Gastroesophageal sphincter (tissue), 4 donors: ENCODE measurements at regions not wholly inside any gene's neighbourhood (a gene's known extent, or its start where the extent isn't known, plus 50 kb on each side); places are given as distances from the start of the nearest gene placed in this dataset.
A peak's percentile ranks its signal among the peaks of the same experiment; 100 is the strongest.

ENCODE experiments used
- ATAC-seq: fragments of 150-250 bp; one replicate; pipeline ENCODE4 v1.9.1; 2016; ENCODE audit warnings: mild to moderate bottlenecking, moderate library complexity
- H3K27ac ChIP-seq, 4 donors: fragments of 200-600 bp; sonication (generic) in 3 of 4; 1 replicate in 3 of 4; 2 replicates in 1 of 4; pipeline ENCODE4 v1.5.1; 2016 to 2019
- H3K27me3 ChIP-seq: fragments of 200-600 bp; sonication (generic); one replicate; pipeline ENCODE4 v1.5.1; 2019
- H3K36me3 ChIP-seq, 2 donors: fragments of 200-600 bp; sonication (generic); one replicate each; pipeline ENCODE4 v1.5.1; 2019; ENCODE audit warnings: control low read depth in 1 of 2
- H3K4me1 ChIP-seq, 3 donors: fragments of 200-600 bp; sonication (generic); 1 replicate in 2 of 3; 2 replicates in 1 of 3; pipeline ENCODE4 v1.5.1; 2016 to 2019; ENCODE audit warnings: control low read depth in 2 of 3
- H3K4me3 ChIP-seq, 2 donors: fragments of 200-600 bp; sonication (generic); one replicate each; pipeline ENCODE4 v1.5.1; 2019; ENCODE audit warnings: mild to moderate bottlenecking in 1 of 2, moderate library complexity in 1 of 2
- H3K9me3 ChIP-seq, 3 donors: fragments of 200-600 bp; sonication (generic); one replicate each; pipeline ENCODE4 v1.5.1; 2017 to 2019; ENCODE audit warnings: control low read depth in 2 of 3
- CTCF ChIP-seq, 4 experiments: fragments of 200-600 bp in 2 of 4; fragments of 450-650 bp in 2 of 4; sonication (generic) in 1 of 4; IDR thresholded peaks; one replicate each; pipeline ENCODE4 v1.5.1; 2017 to 2019; ENCODE audit warnings: antibody characterized with exemption in 4 of 4, mild to moderate bottlenecking in 2 of 4, moderate library complexity in 2 of 4
- EP300 ChIP-seq: sonication (generic); formaldehyde crosslinking; IDR thresholded peaks from one replicate; pipeline ENCODE4 v1.6.1; 2017; ENCODE audit warnings: antibody characterized with exemption, mild to moderate bottlenecking
- POLR2A ChIP-seq, 2 donors: fragments of 450-650 bp; IDR thresholded peaks; one replicate each; pipeline ENCODE4 v1.6.1; 2017; ENCODE audit warnings: antibody characterized with exemption in 2 of 2, mild to moderate bottlenecking in 2 of 2, moderate library complexity in 1 of 2
- POLR2AphosphoS5 ChIP-seq: sonication (generic); formaldehyde crosslinking; IDR thresholded peaks from one replicate; pipeline ENCODE4 v1.6.1; 2017; ENCODE audit warnings: antibody characterized with exemption
- WGBS, 2 donors: methylation state at CpG; one replicate each; pipeline ENCODE4 v1.1.5; 2018; ENCODE audit warnings: low coverage in 1 of 2; 5-methylcytosine and 5-hydroxymethylcytosine counted together

- H3K27me3 ChIP-seq: no peaks in the 10 kb centered on the region
- peak overlapping the region in 3 of 4 donors; percentile 29 to 58 (median 36) for H3K27ac ChIP-seq
- H3K9me3 ChIP-seq: no peaks in the 10 kb centered on the region
- no peak for TF ChIP-seq POLR2A (IDR thresholded peaks at IDR 0.05)
- no peak for TF ChIP-seq CTCF (IDR thresholded peaks at IDR 0.05)
- TF ChIP-seq POLR2AphosphoS5: no peak
- TF ChIP-seq EP300: no peak
- peaks cover 0 to 75% (median 32%) of the 10 kb centered on the region in 3 donors for H3K4me1 ChIP-seq
- H3K36me3 ChIP-seq: no peaks in the 10 kb centered on the region
- WGBS, 2 donors: 56 to 71% methylated on average over 1 to 3 of the region's 3 CpGs
- no peak for ATAC-seq
- no peak overlapping the region for H3K4me3 ChIP-seq
Measured at GRCh38 chr2:42877511-42877910, 85.1 kb upstream of the HAAO start.

- TF ChIP-seq CTCF (IDR thresholded peaks at IDR 0.05) (no peak), POLR2A (IDR thresholded peaks at IDR 0.05) (no peak), EP300 (no peak), POLR2AphosphoS5 (no peak)
- Histone ChIP-seq H3K36me3 (no peaks in the 10 kb centered on the region), H3K27me3 (no peaks in the 10 kb centered on the region), H3K4me3 (no peak overlapping the region), H3K4me1 (peaks cover 0 to 78% (median 30%) of the 10 kb centered on the region in 3 donors), H3K9me3 (no peaks in the 10 kb centered on the region), H3K27ac (peak overlapping the region in 3 of 4 donors; percentile 75 to 85 (median 77))
- WGBS, 2 donors: 76 to 84% methylated on average over 7 to 10 of the region's 11 CpGs
- no peak for ATAC-seq
Measured at GRCh38 chr2:42876326-42876751, 84.0 kb upstream of the HAAO start.

GRCh38 chr2:42875880-42876279 is 83.5 kb upstream of the HAAO start:
- peak overlapping the region in 3 of 4 donors; percentile 75 to 85 (median 77) for H3K27ac ChIP-seq
- no peaks in the 10 kb centered on the region for H3K27me3 ChIP-seq
- no peak for ATAC-seq
- 80% methylated on average over 1 of the region's 3 CpGs; no CpG with 5 or more reads in 1 of the 2 donors for WGBS, 2 donors
- TF ChIP-seq EP300 (no peak), CTCF (IDR thresholded peaks at IDR 0.05) (no peak), POLR2AphosphoS5 (no peak), POLR2A (IDR thresholded peaks at IDR 0.05) (no peak)
- no peaks in the 10 kb centered on the region for H3K36me3 ChIP-seq
- H3K4me1 ChIP-seq: peaks cover 0 to 73% (median 28%) of the 10 kb centered on the region in 3 donors
- no peaks in the 10 kb centered on the region for H3K9me3 ChIP-seq
- no peak overlapping the region for H3K4me3 ChIP-seq

GRCh38 chr2:42874949-42875801 is 82.8 kb upstream of the HAAO start:
- H3K36me3 ChIP-seq: no peaks in the 10 kb centered on the region
- peaks cover 0 to 66% (median 27%) of the 10 kb centered on the region in 3 donors for H3K4me1 ChIP-seq
- 45 to 76% methylated on average over 5 to 10 of the region's 20 CpGs for WGBS, 2 donors
- no peaks in the 10 kb centered on the region for H3K27me3 ChIP-seq
- ATAC-seq: peak; percentile 80
- TF ChIP-seq POLR2AphosphoS5 (no peak), POLR2A (IDR thresholded peaks at IDR 0.05) (no peak), EP300 (no peak), CTCF (IDR thresholded peaks at IDR 0.05) (no peak)
- H3K9me3 ChIP-seq: no peaks in the 10 kb centered on the region
- H3K27ac ChIP-seq: peak overlapping the region; percentile 22 to 86 (median 81)
- H3K4me3 ChIP-seq: no peak overlapping the region

- no peak overlapping the region for H3K4me3 ChIP-seq
- no peak for TF ChIP-seq CTCF (IDR thresholded peaks at IDR 0.05)
- peak; percentile 75 for TF ChIP-seq POLR2AphosphoS5
- no peak for TF ChIP-seq POLR2A (IDR thresholded peaks at IDR 0.05)
- H3K9me3 ChIP-seq: no peaks in the 10 kb centered on the region
- peak; percentile 73 for ATAC-seq
- H3K4me1 ChIP-seq: peaks cover 3 to 56% (median 21%) of the 10 kb centered on the region in 3 donors
- peak overlapping the region in 2 of 4 donors; percentile 54 to 77 for H3K27ac ChIP-seq
- no peaks in the 10 kb centered on the region for H3K27me3 ChIP-seq
- WGBS, 2 donors: 42 to 47% methylated on average over 3 of the region's 3 CpGs
- no peaks in the 10 kb centered on the region for H3K36me3 ChIP-seq
Measured at GRCh38 chr2:42872721-42873120, 80.3 kb upstream of the HAAO start.
